H1 (cell line): ENCODE measurements at regions not wholly inside any gene's neighbourhood (a gene's known extent, or its start where the extent isn't known, plus 50 kb on each side); places are given as distances from the start of the nearest gene placed in this dataset.

Experiments
- CTCF ChIA-PET: fragments of 300-600 bp; sonication (Branson Sonifier 250); formaldehyde crosslinking; loops from one replicate; lab custom pipeline; 2021; ENCODE audit not compliant: partially characterized antibody; lab: Charles Lee
- POLR2A ChIA-PET: fragments of 300-600 bp; sonication (Branson Sonifier 250); formaldehyde crosslinking; loops from one replicate; lab custom pipeline; 2021; ENCODE audit warnings: inconsistent platforms; ENCODE audit not compliant: partially characterized antibody; lab: Charles Lee
- DNase-seq, 2 experiments: peaks; one replicate each; pipeline versions ENCODE4 v3.0.0 to v3.0.0-alpha.2; 2010 to 2022; ENCODE audit warnings: low spot score in 2 of 2, low read depth in 1 of 2, mixed read lengths in 1 of 2
- FAIRE-seq: peaks from 2 replicates; lab custom pipeline; 2011; peaks lifted over from hg19 to GRCh38; lab: Jason Lieb, UNC
- H2AFZ ChIP-seq: 2 replicates; pipeline ENCODE4 v1.8.1; 2012; ENCODE audit warnings: low read length, inconsistent platforms
- H2AK5ac ChIP-seq: 2 replicates; pipeline ENCODE4 v1.6.1; 2013; ENCODE audit warnings: low read depth, low read length
- H2BK120ac ChIP-seq: replicated peaks from 2 replicates; pipeline ENCODE3; 2013; ENCODE audit warnings: low read depth, low read length, inconsistent platforms
- H2BK12ac ChIP-seq: 2 replicates; pipeline ENCODE4 v1.6.1; 2013; ENCODE audit warnings: low read depth, low read length
- H2BK15ac ChIP-seq: 2 replicates; pipeline ENCODE4 v1.6.1; 2013; ENCODE audit warnings: low read length
- H2BK20ac ChIP-seq: 2 replicates; pipeline ENCODE4 v1.6.1; 2013; ENCODE audit warnings: low read length
- H2BK5ac ChIP-seq: 2 replicates; pipeline ENCODE4 v1.6.1; 2013; ENCODE audit warnings: low read depth, low read length
- H3K14ac ChIP-seq: 2 replicates; pipeline ENCODE4 v1.6.1; 2013; ENCODE audit warnings: inconsistent platforms; ENCODE audit not compliant: insufficient read length
- H3K18ac ChIP-seq: 2 replicates; pipeline ENCODE4 v1.6.1; 2013; ENCODE audit warnings: low read length; ENCODE audit errors: extremely low read depth
- H3K23ac ChIP-seq: 2 replicates; pipeline ENCODE4 v1.6.1; 2013; ENCODE audit warnings: inconsistent platforms; ENCODE audit not compliant: insufficient read length
- H3K23me2 ChIP-seq: 2 replicates; pipeline ENCODE4 v1.6.1; 2013; ENCODE audit warnings: low read depth, low read length
- H3K27ac ChIP-seq: 2 replicates; pipeline ENCODE4 v1.6.1; 2011; ENCODE audit warnings: low read depth, low read length, inconsistent platforms
- H3K27me3 ChIP-seq, 4 experiments: replicated peaks in 1 of 4; 1 replicate in 1 of 4; 2 replicates in 3 of 4; pipeline versions ENCODE4 v1.6.1 to v1.8.1; 2011 to 2013; ENCODE audit warnings: low read length in 3 of 4, mild to moderate bottlenecking in 3 of 4, inconsistent platforms in 2 of 4, mixed read lengths in 2 of 4, moderate library complexity in 1 of 4; ENCODE audit not compliant: control insufficient read depth in 3 of 4, insufficient read depth in 3 of 4; ENCODE audit errors: extremely low read depth in 1 of 4
- H3K36me3 ChIP-seq, 4 experiments: 2 replicates each; pipeline versions ENCODE4 v1.6.1 to v1.8.1; 2011 to 2013; ENCODE audit warnings: mild to moderate bottlenecking in 4 of 4, low read length in 3 of 4, moderate library complexity in 2 of 4, control low read depth in 1 of 4, inconsistent platforms in 1 of 4; ENCODE audit not compliant: insufficient read depth in 4 of 4, control insufficient read depth in 2 of 4
- H3K4ac ChIP-seq: replicated peaks from 2 replicates; pipeline ENCODE3; 2013; ENCODE audit warnings: low read length, low read depth, mixed read lengths, inconsistent platforms; ENCODE audit not compliant: insufficient read length
- H3K4me1 ChIP-seq, 4 experiments: replicated peaks in 1 of 4; 1 replicate in 1 of 4; 2 replicates in 3 of 4; pipeline versions ENCODE4 v1.6.1 to v1.8.1; 2011 to 2013; ENCODE audit warnings: low read length in 3 of 4, inconsistent platforms in 2 of 4, mixed read lengths in 1 of 4; ENCODE audit not compliant: insufficient read depth in 4 of 4, control insufficient read depth in 3 of 4
- H3K4me2 ChIP-seq, 2 experiments: 2 replicates each; pipeline versions ENCODE4 v1.6.1 to v1.8.1; 2011 to 2013; ENCODE audit warnings: low read depth in 2 of 2, low read length in 2 of 2, control low read depth in 1 of 2, inconsistent platforms in 1 of 2, mild to moderate bottlenecking in 1 of 2; ENCODE audit not compliant: insufficient read depth in 1 of 2
- H3K4me3 ChIP-seq, 4 experiments: fragments of 200-600, 300-600 bp in 1 of 4; sonication (generic), shearing (Covaris generic), sonication (Bioruptor Twin) in 1 of 4; 2 replicates each; pipeline versions ENCODE4 v1.5.1 to v1.8.1; 2011 to 2016; ENCODE audit warnings: low read length in 4 of 4, low read depth in 3 of 4, control low read depth in 2 of 4, inconsistent platforms in 2 of 4, mild to moderate bottlenecking in 2 of 4, mixed read lengths in 1 of 4, moderate library complexity in 1 of 4; ENCODE audit not compliant: insufficient read depth in 2 of 4; ENCODE audit errors: extremely low read depth in 1 of 4
- H3K56ac ChIP-seq: replicated peaks from 2 replicates; pipeline ENCODE3; 2013; ENCODE audit warnings: low read depth, mild to moderate bottlenecking, mixed read lengths, low read length, inconsistent platforms; ENCODE audit not compliant: insufficient read length
- H3K79me1 ChIP-seq: 2 replicates; pipeline ENCODE4 v1.6.1; 2013; ENCODE audit warnings: low read depth, low read length, control low read depth
- H3K79me2 ChIP-seq, 2 experiments: 2 replicates each; pipeline versions ENCODE4 v1.6.1 to v1.8.1; 2012 to 2013; ENCODE audit warnings: low read length in 2 of 2, mild to moderate bottlenecking in 2 of 2, inconsistent platforms in 1 of 2; ENCODE audit not compliant: insufficient read depth in 2 of 2, control insufficient read depth in 1 of 2
- H3K9ac ChIP-seq, 4 experiments: replicated peaks in 1 of 4; 1 replicate in 1 of 4; 2 replicates in 3 of 4; pipeline versions ENCODE4 v1.6.1 to v1.8.1; 2011 to 2013; ENCODE audit warnings: low read depth in 3 of 4, low read length in 3 of 4, control low read depth in 2 of 4, mild to moderate bottlenecking in 2 of 4, moderate library complexity in 2 of 4, inconsistent platforms in 1 of 4; ENCODE audit errors: extremely low read depth in 1 of 4
- H3K9me3 ChIP-seq, 2 experiments: 2 replicates each; pipeline versions ENCODE4 v1.6.1 to v1.8.1; 2012 to 2013; ENCODE audit warnings: mild to moderate bottlenecking in 2 of 2, moderate library complexity in 2 of 2, control low read depth in 1 of 2, inconsistent platforms in 1 of 2, low read depth in 1 of 2, low read length in 1 of 2, mixed read lengths in 1 of 2; ENCODE audit not compliant: insufficient read depth in 2 of 2
- H4K20me1 ChIP-seq, 2 experiments: replicated peaks in 1 of 2; 2 replicates each; pipeline versions ENCODE3 to v1.8.1; 2011 to 2013; ENCODE audit warnings: inconsistent platforms in 2 of 2, low read length in 2 of 2, mild to moderate bottlenecking in 1 of 2; ENCODE audit not compliant: insufficient read depth in 2 of 2, control insufficient read depth in 1 of 2
- H4K5ac ChIP-seq: 2 replicates; pipeline ENCODE4 v1.6.1; 2013; ENCODE audit warnings: low read length, low read depth, mixed read lengths, inconsistent platforms; ENCODE audit not compliant: insufficient read length
- H4K8ac ChIP-seq: 2 replicates; pipeline ENCODE4 v1.8.0; 2013; ENCODE audit warnings: mild to moderate bottlenecking, moderate library complexity, low read length, inconsistent platforms; ENCODE audit not compliant: insufficient read depth; ENCODE audit errors: extremely low read depth
- H4K91ac ChIP-seq: replicated peaks from 2 replicates; pipeline ENCODE3; 2013; ENCODE audit warnings: low read length, mixed read lengths, inconsistent platforms; ENCODE audit not compliant: insufficient read length
- ASH2L ChIP-seq: fragments of 200-600, 300-600 bp; sonication (generic); IDR thresholded peaks from one replicate; pipeline ENCODE4 v1.7.1; 2017; ENCODE audit warnings: low read length
- CBX5 ChIP-seq: fragments of 300-800, 300-1000 bp; sonication (generic); IDR thresholded peaks from 2 replicates; pipeline ENCODE4 v1.7.1; 2016; ENCODE audit warnings: antibody characterized with exemption, low read length, low read depth
- CTCF ChIP-seq, 3 experiments: IDR thresholded peaks; 1 replicate in 2 of 3; 2 replicates in 1 of 3; pipeline versions ENCODE4 v1.5.1 to v1.6.1; 2011; ENCODE audit warnings: low read length in 3 of 3, mild to moderate bottlenecking in 3 of 3, inconsistent platforms in 2 of 3, low read depth in 1 of 3, moderate library complexity in 1 of 3; ENCODE audit not compliant: insufficient read depth in 1 of 3; ENCODE audit errors: control extremely low read depth in 1 of 3
- EGR1 ChIP-seq: IDR thresholded peaks from 2 replicates; pipeline ENCODE4 v1.6.1; 2011; ENCODE audit warnings: low read depth, low read length, borderline replicate concordance
- HDAC2 ChIP-seq, 2 experiments: fragments of 300-600 bp in 1 of 2; sonication (generic) in 1 of 2; IDR thresholded peaks; 2 replicates each; pipeline ENCODE4 v1.6.1; 2011 to 2012; ENCODE audit warnings: low read depth in 2 of 2, low read length in 2 of 2, mild to moderate bottlenecking in 2 of 2, moderate library complexity in 2 of 2, borderline replicate concordance in 1 of 2, inconsistent platforms in 1 of 2
- HDAC6 ChIP-seq: IDR thresholded peaks from one replicate; pipeline ENCODE4 v1.7.1; 2012; ENCODE audit warnings: low read depth, mild to moderate bottlenecking, inconsistent platforms, low read length, moderate library complexity
- JUN ChIP-seq: IDR thresholded peaks from 2 replicates; pipeline ENCODE4 v1.6.1; 2011; ENCODE audit warnings: low read depth, mild to moderate bottlenecking, improper control_type of control experiment, low read length
- POLR2AphosphoS5 ChIP-seq: IDR thresholded peaks from 2 replicates; pipeline ENCODE4 v1.6.1; 2011; ENCODE audit warnings: low read depth, low read length
- RFX5 ChIP-seq: IDR thresholded peaks from 2 replicates; pipeline ENCODE4 v1.6.1; 2011; ENCODE audit warnings: low read depth, low read length, improper control_type of control experiment, borderline replicate concordance
- RNF2 ChIP-seq: fragments of 200-900, 300-1000 bp; sonication (generic); IDR thresholded peaks from 2 replicates; pipeline ENCODE4 v1.7.1; 2016; ENCODE audit warnings: borderline replicate concordance, low read depth, mild to moderate bottlenecking, antibody characterized with exemption, low read length; ENCODE audit not compliant: poor library complexity, severe bottlenecking; ENCODE audit errors: missing control alignments
- RXRA ChIP-seq: IDR thresholded peaks from 2 replicates; pipeline ENCODE4 v1.6.1; 2011; ENCODE audit warnings: low read depth, mild to moderate bottlenecking, low read length, moderate library complexity; ENCODE audit not compliant: insufficient read depth
- SIRT6 ChIP-seq: IDR thresholded peaks from one replicate; pipeline ENCODE4 v1.7.1; 2012; ENCODE audit warnings: low read length, inconsistent platforms
- SP4 ChIP-seq: IDR thresholded peaks from 2 replicates; pipeline ENCODE4 v1.6.1; 2012; ENCODE audit warnings: low read length, inconsistent platforms
- WGBS, 2 experiments: shearing (Covaris generic) in 1 of 2; methylation state at CpG; one replicate each; pipeline versions ENCODE4 v1.1.6 to v1.1.7; 2013 to 2015; ENCODE audit warnings: low lambda C conversion rate in 2 of 2, mixed read lengths in 2 of 2, inconsistent platforms in 1 of 2, low coverage in 1 of 2, missing lambda C conversion rate in 1 of 2; ENCODE audit not compliant: insufficient replicate concordance in 2 of 2, insufficient coverage in 1 of 2, insufficient read length in 1 of 2; ENCODE audit errors: extremely low coverage in 1 of 2, missing lambda C conversion rate in 1 of 2; 5-methylcytosine and 5-hydroxymethylcytosine counted together

- DNase-seq = no peak
- FAIRE-seq = no peak
- Histone ChIP-seq H3K4me3 (no peak overlapping the region; a peak in 1 of 8 replicates), H3K4ac (no peak overlapping the region), H3K9ac (no peak overlapping the region), H3K36me3 (no peaks in the 10 kb centered on the region), H2BK15ac (no peak overlapping the region), H3K4me2 (no peak overlapping the region), H2BK12ac (no peak overlapping the region), H3K9me3 (no peaks in the 10 kb centered on the region), H4K91ac (no peak overlapping the region), H2AFZ (no peak overlapping the region), H3K4me1 (peaks cover 0 to 6% (median 2%) of the 10 kb centered on the region in 4 experiments; a peak in 2 of 7 replicates), H3K23me2 (no peaks in the 10 kb centered on the region), H3K27ac (no peak overlapping the region), H3K56ac (no peak overlapping the region), H3K14ac (no peak overlapping the region), H3K79me2 (no peaks in the 10 kb centered on the region), H3K79me1 (no peaks in the 10 kb centered on the region), H2BK120ac (no peak overlapping the region), H2AK5ac (no peak overlapping the region), H4K8ac (no peak overlapping the region), H3K27me3 (no peaks in the 10 kb centered on the region; a peak in 2 of 7 replicates), H2BK20ac (no peak overlapping the region), H2BK5ac (no peak overlapping the region), H4K20me1 (no peaks in the 10 kb centered on the region), H3K18ac (no peak overlapping the region), H3K23ac (no peak overlapping the region), H4K5ac (no peak overlapping the region)
- ChIA-PET CTCF (no interaction called here), POLR2A (no interaction called here)
- 85% methylated on average over 3 of the region's 3 CpGs; no CpG with 5 or more reads in 1 of the 2 experiments for WGBS, 2 experiments
- TF ChIP-seq SP4 (no peak), SIRT6 (no peak), HDAC6 (no peak), RNF2 (no peak), EGR1 (no peak), RFX5 (no peak), CBX5 (no peak), HDAC2 (IDR thresholded peaks at IDR 0.05; ENCODE audit: borderline replicate concordance in 1 of 2, low read depth in 2 of 2, low read length in 2 of 2) (no peak), RXRA (no peak), ASH2L (no peak), JUN (no peak), POLR2AphosphoS5 (no peak), CTCF (IDR thresholded peaks at IDR 0.05; ENCODE audit: control extremely low read depth in 1 of 3, insufficient read depth in 1 of 3, low read depth in 1 of 3, low read length in 3 of 3) (no peak)
Measured at GRCh38 chr7:26022982-26023381, 129.0 kb upstream of the NFE2L3 start.
